HG02678 (cell line): ENCODE measurements at regions not wholly inside any gene's neighbourhood (a gene's known extent, or its start where the extent isn't known, plus 50 kb on each side); places are given as distances from the start of the nearest gene placed in this dataset.

ENCODE experiments used
- ATAC-seq: cut with Tn5 transposase; IDR thresholded peaks from one replicate; pipeline ENCODE4 v1.9.1; 2021; ENCODE audit warnings: mild to moderate bottlenecking, moderate library complexity; ENCODE audit not compliant: unreplicated experiment

- no peak for ATAC-seq
These were observed 317.1 kb upstream of the ST6GAL2 start for GRCh38 chr2:107202962-107203591.

DNA sequence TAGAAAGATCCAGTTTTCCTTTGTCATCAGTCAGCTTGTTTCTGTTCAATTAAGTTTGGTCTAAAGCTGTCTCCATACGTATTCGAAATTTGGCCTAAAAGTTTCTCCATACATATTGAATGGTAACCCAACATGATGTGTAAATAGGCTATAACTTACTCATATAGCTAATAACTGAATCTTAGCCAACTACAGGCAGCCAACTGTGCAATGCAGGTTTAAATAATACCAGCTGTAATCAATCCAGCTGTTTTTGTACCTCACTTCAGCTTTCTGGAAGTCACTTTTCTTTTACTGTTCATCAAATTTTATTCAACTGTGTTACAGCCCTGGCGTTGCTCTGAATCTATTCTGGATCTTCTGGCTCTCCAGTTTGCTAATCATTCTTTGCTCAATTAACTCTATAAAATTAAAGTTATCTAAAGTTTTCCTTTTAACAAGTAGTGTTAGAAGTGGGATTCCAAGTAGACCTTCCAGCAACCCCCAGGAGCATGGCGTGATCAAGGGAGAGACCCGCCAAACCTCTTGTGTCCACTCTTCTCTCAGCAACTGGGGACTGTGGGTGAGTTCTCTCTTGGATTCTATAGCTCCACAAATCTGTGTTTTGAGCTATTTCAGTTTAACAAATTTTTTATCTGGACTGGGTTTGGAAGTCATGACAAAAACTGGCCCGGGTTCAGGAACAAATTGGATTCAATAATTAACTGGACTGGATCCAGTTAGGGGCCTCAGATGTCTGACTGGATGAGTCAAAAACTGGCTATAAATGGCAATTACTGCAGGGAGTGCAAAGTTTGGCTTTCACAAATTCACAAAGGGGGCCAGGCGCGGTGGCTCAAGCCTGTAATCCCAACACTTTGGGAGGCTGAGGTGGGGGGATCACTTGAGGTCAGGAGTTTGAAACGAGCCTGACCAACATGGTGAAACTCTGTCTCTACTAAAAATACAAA is 329.7 kb upstream of the ST6GAL2 start:
- ATAC-seq, result no peak

- ATAC-seq, result no peak
These were observed 332.2 kb upstream of the ST6GAL2 start for GRCh38 chr2:107218208-107218607.

- no peak for ATAC-seq
These were observed 336.5 kb upstream of the ST6GAL2 start for GRCh38 chr2:107222466-107222865.

GRCh38 chr2:107235491-107236254 is 349.7 kb upstream of the ST6GAL2 start:
- ATAC-seq, result no peak

- ATAC-seq, result no peak
These were observed 356.8 kb upstream of the ST6GAL2 start for GRCh38 chr2:107242811-107243210.

- ATAC-seq, result no peak
These were observed 363.0 kb upstream of the ST6GAL2 start for GRCh38 chr2:107248932-107249331.

DNA sequence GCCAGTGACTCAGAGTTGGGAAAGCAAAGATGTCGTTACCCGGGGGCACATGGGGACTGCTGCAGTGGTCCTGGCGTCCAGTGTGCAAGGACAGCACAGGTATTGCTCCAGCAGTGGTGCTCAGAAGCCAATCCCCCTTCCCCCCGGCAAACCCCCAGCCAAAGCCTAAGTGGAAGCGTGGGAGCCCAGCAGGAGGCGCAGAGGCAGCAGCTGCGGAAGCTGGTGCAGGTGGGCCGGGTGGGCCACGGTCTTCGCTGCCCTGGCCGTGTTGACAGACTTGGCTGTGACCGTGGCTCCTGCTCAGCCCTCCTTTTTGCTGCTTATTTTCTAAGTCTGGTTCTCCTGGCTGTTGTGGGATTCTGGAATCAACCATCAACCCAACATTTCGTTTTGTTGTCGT is 369.8 kb upstream of the ST6GAL2 start:
- no peak for ATAC-seq

GRCh38 chr2:107258531-107259407 is 372.8 kb upstream of the ST6GAL2 start:
- no peak for ATAC-seq

DNA sequence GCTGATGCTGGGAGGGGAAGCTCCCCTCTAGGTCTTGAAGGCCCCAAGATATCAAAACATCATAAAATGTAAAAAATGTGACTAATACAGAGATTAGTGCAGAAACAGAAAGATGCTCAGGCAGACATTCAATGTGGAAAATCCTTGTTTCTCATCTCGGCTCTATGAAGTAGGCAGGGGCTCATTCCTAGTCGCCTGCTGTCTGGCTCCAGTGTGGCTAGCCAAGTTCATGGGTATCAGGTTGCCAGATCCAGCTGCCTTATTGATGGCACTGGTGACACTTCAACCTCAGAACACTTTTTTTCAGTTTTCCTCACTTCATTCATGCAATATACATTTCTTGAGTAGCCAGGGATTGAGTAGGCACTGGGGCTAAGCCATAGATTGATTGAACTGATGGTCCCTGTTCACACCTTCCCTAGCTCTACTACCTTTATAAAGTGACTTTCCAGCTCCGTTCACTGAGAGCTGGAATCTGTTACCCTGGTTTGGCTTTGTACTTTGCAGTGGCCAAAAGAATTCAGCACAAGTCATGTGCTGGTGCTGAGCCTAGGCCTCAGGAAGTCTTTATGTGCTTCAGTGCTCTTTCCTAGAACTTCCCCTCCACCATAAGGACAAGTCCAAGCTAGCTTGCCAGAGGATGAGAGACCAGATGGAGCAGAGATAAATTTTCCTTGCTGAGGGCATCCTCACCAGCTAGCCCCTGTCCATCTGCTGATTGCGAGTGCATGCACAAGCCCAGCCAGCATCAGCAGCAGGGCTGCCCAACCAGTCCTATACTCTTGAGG is 373.6 kb upstream of the ST6GAL2 start:
- no peak for ATAC-seq

DNA sequence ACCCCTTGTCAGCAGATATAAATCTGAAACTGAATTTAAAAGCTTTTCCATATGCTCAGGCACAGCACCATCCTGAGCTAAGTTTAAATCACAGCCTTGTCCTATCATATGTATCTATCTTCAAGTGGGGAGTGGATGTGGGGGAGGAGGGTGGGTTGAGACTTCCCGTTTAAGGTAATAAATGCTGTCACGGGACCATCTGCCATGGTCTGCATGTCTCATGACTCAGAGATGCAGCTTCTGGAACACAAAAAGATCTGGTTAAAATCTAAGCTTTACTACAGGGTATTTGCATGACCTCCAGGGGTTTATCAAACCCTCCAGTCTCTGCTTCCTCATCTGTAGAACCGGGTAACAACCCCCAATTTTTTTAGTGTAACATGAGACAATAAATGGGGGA is 377.7 kb upstream of the ST6GAL2 start:
- no peak for ATAC-seq

GRCh38 chr2:107264184-107264583 is 378.2 kb upstream of the ST6GAL2 start:
- no peak for ATAC-seq

DNA sequence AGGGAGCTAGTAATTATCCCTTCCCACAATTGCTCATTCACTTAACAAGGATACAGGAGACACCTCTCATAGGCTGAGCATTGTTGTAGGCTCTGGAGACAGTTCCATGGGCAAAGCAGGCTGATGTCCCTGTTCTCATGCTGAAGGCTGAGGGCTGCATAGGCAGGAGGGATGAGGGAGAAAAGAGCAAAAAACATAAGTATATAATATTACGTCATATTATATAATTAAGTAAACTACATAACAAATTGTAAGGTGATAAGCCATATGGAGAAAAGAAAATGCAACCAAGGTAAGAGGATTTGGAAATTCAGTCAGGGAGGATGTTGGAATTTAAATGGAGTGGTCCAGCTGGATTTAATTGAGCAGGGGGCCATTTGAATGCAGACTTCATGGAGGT is 380.6 kb upstream of the ST6GAL2 start:
- ATAC-seq, result no peak

DNA sequence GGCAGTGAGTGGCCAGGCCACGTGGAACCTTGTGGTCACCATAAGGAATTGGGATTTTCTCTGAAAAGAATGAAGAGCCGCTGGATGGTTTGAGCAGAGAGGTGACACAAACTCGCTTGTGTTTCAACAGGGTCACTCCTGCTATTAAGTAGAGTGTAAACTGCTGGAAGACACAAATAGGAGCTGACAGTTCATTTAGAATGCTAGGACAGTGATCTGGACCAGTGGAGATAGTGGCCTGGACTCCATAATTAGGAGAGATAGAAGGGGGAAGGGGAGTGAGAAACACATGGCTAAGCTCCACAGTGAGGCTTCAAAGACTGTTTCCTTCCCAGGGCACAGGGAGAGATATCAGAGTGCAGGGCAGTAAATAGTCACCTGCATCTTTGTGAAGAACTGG is 381.1 kb upstream of the ST6GAL2 start:
- ATAC-seq, result no peak

DNA sequence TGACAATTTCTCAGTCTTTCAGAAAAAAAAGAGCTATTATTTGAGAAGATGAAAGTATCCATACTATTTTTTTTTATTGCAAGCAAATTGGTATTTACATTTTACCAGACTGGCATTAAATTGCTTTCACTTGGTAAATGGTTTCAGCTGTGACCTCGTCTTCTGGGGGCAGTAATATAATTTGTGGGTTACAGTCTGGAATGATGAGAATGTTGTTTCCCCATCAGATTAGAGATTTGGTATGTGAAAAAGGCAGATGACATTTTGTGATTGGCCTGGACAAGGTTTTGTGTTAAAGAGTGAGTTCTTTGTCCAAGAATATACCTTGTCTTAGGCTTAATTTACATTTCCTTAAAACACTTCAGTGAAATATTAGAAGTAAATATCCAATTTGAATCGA is 390.1 kb upstream of the ST6GAL2 start:
- ATAC-seq, result no peak

DNA sequence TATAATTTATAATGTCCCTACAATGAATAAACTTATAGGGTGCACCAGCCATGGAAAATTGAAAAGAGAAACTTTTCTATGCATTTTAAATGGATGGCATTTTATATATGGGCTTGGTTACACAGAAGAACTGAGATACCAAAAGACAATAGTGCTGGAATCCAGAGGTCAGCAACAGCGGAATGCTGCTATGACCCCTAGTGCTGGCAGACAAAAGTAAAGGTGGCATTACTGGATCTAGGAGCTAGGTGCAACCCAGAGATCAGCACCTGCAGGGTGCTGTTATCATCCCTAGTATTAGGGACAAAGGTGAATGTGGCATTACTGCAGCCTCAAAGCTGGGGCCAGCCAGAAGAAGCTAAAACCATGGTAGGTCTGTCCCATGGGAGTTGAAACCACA is 392.7 kb upstream of the ST6GAL2 start:
- no peak for ATAC-seq

DNA sequence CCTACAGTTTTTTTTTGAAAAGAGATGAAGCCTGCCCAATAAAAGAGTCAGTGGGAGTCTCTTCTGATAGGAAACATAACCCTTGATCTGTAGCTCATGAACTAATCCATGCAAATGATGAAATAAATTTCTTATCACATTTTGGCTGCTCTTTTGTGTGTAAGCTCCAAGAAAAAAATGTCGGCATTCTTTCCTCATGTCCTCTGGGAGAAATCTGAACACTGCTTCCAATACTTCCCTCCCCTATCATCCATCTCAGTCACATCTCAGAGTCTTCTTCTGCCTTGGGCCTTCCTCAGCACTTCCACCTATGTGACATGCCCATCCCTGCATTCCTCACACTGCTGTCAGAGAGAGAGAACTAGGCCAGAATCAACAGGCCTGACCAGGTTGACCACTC is 395.7 kb upstream of the ST6GAL2 start:
- ATAC-seq, result no peak

- ATAC-seq, result no peak
These were observed 396.2 kb upstream of the ST6GAL2 start for GRCh38 chr2:107282135-107282534.

DNA sequence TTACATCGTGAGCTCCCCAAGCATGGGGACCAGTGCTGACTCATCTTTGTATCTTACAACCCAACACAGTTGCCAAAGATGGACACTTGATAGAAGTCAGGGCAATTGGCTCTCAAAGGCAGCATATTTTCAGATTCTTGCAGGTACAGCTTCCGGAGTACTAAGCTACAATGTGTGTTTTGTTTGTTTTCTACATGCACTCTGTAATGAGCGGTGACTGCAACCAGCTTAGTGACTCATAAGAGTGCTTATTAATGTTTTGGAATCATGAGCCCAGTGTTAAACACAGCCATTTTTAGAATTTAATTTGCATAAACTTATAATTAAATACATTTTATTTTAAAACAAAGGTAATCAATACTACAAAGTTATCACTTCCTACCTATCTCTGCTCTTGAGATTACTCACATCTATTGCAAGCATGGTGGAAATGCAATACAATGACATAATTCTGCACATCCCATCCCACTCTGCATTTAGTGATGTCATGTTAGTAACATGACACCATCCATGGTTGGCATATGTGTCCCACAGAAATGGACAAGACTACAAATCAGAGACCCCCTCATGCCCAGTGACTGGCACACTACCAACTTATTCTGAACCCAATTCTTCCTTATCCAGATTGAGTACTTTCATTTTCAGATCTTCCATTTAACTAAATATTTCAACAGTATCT is 399.8 kb upstream of the ST6GAL2 start:
- no peak for ATAC-seq
